ENCODE measurements at regions not wholly inside any gene's neighbourhood (a gene's known extent, or its start where the extent isn't known, plus 50 kb on each side); places are given as distances from the start of the nearest gene placed in this dataset.

GRCh38 chr15:69861331-69862171, 236.2 kb downstream of the TLE3 start:
- no peak for TF ChIP-seq USF2 (IDR thresholded peaks at IDR 0.05; ENCODE audit: borderline replicate concordance, low read depth, low read length)
- no peak for TF ChIP-seq USF1 (IDR thresholded peaks at IDR 0.05; ENCODE audit: borderline replicate concordance, low read depth)
- no peak for TF ChIP-seq FOSL2 (IDR thresholded peaks at IDR 0.05; ENCODE audit: borderline replicate concordance, low read depth)

Data from SK-N-SH (cell line).